Psoas muscle (tissue), 7 donors: ENCODE measurements at regions not wholly inside any gene's neighbourhood (a gene's known extent, or its start where the extent isn't known, plus 50 kb on each side); places are given as distances from the start of the nearest gene placed in this dataset.
A peak's percentile ranks its signal among the peaks of the same experiment; 100 is the strongest.

Source experiments
- ATAC-seq, 4 donors: fragments of 200-7000 bp; cut with Tn5 transposase; one replicate each; pipeline ENCODE4 v1.9.1; 2020; ENCODE audit warnings: moderate library complexity in 3 of 4, mild to moderate bottlenecking in 2 of 4
- DNase-seq, 2 donors: peaks; one replicate each; pipeline ENCODE4 v3.0.0-alpha.2; 2020
- H3K27ac ChIP-seq: fragments of 200-600 bp; one replicate; pipeline ENCODE4 v1.8.0; 2022
- H3K27me3 ChIP-seq, 3 donors: fragments of 200-600 bp in 1 of 3; one replicate each; pipeline versions ENCODE4 v1.6.1 to v1.8.0; 2013 to 2022; ENCODE audit warnings: low read length in 2 of 3, mild to moderate bottlenecking in 2 of 3, moderate library complexity in 1 of 3; ENCODE audit not compliant: insufficient read depth in 3 of 3
- H3K36me3 ChIP-seq, 2 donors: fragments of 200-600 bp in 1 of 2; one replicate each; pipeline versions ENCODE4 v1.6.1 to v1.8.0; 2013 to 2022; ENCODE audit warnings: low read depth in 1 of 2, mild to moderate bottlenecking in 1 of 2, moderate library complexity in 1 of 2; ENCODE audit not compliant: insufficient read depth in 1 of 2
- H3K4me1 ChIP-seq: fragments of 200-600 bp; one replicate; pipeline ENCODE4 v1.8.0; 2022
- H3K4me3 ChIP-seq: fragments of 200-600 bp; one replicate; pipeline ENCODE4 v1.8.0; 2022; ENCODE audit warnings: mild to moderate bottlenecking
- H3K9me3 ChIP-seq: fragments of 200-600 bp; one replicate; pipeline ENCODE4 v1.8.0; 2022
- WGBS, 3 donors: extraction: QIAGEN DNeasy Blood & Tissue Kit; methylation state at CpG; one replicate each; pipeline versions ENCODE4 v1.1.6 to v1.1.7; 2013; 5-methylcytosine and 5-hydroxymethylcytosine counted together
- intact Hi-C, 2 donors: fragments of 100-400 bp; cut with DNase I; formaldehyde crosslinking; loops; one replicate each; pipeline versions ENCODE4 v1.11.0 to v1.14.2; 2022
- TF ChIP-seq, protein P1 (sequence below): fragments of 200-600 bp; IDR thresholded peaks from one replicate; pipeline ENCODE4 v1.8.0; 2022; ENCODE audit warnings: antibody characterized with exemption
- donor health status: healthy with polysubstance abuse.
- donor health status: DM: no; HTN: no; CAD: no; lungs with moderate emphysema.
- donor health status: Bipolar disorder and iron deficiency.
- donor health status: healthy.
- donor health status: DM: yes; HTN: yes; CAD: no.
- donor health status: DM: no; HTN: no; CAD: no.
- donor health status: DM: yes; HTN: yes; CAD: no.

DNA sequence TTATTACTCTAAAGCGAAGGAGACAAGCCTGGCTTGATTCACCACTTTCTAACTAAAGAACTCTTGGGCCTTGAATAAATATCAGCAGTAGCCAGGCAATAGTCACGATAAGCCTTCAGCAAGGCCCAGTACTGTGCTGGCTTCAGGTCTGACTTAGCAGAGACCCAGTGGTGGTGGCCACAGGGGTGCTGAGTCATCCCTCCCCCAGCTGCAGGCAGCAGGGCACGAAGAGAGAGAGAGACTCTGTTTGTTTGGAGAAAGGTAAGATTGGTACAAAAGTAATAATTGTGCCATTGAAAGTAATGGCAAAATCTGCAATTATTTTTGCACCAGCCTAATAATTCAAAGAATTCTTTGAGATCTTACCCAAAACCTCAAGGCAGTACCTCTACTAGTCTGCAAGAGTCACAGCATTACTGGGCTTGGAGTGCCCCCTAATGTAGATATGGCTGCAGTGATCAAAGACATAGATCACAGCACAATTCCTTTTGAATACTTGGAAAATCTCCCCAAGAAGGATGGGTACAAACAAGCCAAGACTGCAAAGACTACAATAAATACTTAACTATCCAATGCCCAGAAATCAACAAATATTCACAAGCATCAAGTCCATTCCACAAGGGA, 159.5 kb upstream of the USP38 start:
- WGBS, 3 donors: 76 to 88% (median 77%) methylated on average over 3 of the region's 3 CpGs
- Histone ChIP-seq H3K9me3 (peaks cover 1% of the 10 kb centered on the region), H3K4me1 (no peaks in the 10 kb centered on the region), H3K36me3 (no peaks in the 10 kb centered on the region), H3K27ac (no peak overlapping the region), H3K27me3 (no peaks in the 10 kb centered on the region), H3K4me3 (no peak overlapping the region)
- ATAC-seq: peak in 1 of 4 donors; percentile 56
- intact Hi-C loops: loop anchor here (10.0 kb wide), 1 partner anchor 140 kb away; no protein-coding TSS in a partner anchor
- DNase-seq: no peak
- TF ChIP-seq, protein P1, sequence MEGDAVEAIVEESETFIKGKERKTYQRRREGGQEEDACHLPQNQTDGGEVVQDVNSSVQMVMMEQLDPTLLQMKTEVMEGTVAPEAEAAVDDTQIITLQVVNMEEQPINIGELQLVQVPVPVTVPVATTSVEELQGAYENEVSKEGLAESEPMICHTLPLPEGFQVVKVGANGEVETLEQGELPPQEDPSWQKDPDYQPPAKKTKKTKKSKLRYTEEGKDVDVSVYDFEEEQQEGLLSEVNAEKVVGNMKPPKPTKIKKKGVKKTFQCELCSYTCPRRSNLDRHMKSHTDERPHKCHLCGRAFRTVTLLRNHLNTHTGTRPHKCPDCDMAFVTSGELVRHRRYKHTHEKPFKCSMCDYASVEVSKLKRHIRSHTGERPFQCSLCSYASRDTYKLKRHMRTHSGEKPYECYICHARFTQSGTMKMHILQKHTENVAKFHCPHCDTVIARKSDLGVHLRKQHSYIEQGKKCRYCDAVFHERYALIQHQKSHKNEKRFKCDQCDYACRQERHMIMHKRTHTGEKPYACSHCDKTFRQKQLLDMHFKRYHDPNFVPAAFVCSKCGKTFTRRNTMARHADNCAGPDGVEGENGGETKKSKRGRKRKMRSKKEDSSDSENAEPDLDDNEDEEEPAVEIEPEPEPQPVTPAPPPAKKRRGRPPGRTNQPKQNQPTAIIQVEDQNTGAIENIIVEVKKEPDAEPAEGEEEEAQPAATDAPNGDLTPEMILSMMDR: peak; percentile 33

DNA sequence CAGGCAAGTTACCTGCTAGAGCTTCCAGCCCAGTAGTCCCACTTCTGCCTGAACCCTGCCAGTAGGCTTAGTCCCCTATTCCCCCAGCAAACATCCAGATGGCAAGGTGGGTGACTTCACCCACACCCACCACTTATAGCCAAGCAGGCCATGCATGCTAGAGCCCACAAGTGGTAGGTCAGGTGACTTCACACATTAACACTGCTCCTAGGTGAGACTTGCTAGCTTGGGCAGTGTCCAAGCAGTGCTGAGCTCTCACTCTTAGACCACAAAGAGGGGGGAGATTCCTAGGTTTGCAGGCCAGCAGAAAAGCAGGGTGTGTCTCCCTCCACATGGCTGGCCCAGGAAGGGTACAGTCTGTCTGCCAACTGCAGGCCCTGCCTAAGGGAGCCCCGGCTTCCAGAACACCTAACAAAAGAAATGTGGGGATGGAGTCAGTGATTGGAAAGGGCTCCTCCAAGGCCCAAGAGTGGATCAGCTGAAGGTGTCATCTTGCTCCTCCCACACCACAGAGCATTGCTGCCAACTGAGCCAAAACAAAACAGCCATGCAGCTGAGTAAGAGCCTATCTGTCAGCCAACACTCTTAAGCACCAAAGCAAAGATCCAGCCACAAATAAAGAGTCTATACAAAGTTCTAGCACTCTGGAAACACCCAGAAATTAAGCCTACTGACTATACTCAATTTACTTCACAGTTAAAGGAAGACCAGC, 158.1 kb upstream of the USP38 start:
- no peaks in the 10 kb centered on the region for H3K27me3 ChIP-seq
- no peak overlapping the region for H3K4me3 ChIP-seq
- intact Hi-C loops: loop anchor here (10.0 kb wide), 1 partner anchor 142 kb away; no protein-coding TSS in a partner anchor
- DNase-seq: no peak
- 67 to 75% (median 67%) methylated on average over 1 of the region's 1 CpG for WGBS, 3 donors
- ATAC-seq: no peak
- no peaks in the 10 kb centered on the region for H3K36me3 ChIP-seq
- H3K4me1 ChIP-seq: no peaks in the 10 kb centered on the region
- TF ChIP-seq, protein P1: no peak
- peaks cover 4% of the 10 kb centered on the region for H3K9me3 ChIP-seq
- H3K27ac ChIP-seq: no peak overlapping the region

DNA sequence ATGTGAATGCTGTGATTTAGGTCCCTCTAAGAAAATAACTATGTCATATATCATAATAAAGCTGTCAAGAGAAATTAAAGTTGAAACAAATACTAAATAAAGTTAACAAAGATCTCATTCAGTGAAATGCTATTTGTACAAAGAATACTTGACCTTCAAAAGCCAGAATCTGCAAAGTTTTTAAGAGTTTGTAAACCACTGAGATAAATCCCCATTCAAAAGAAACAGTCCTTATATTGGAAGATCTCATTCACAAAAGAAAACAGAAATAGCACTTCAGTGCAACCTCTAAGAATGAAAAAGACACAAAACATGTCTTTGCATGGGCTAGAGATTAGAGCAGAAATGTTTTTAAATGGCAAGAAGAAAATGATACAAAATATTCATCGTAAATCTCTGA, 149.1 kb upstream of the USP38 start:
- H3K27me3 ChIP-seq: no peaks in the 10 kb centered on the region
- DNase-seq: no peak
- TF ChIP-seq, protein P1: no peak
- no peaks in the 10 kb centered on the region for H3K9me3 ChIP-seq
- no peak overlapping the region for H3K4me3 ChIP-seq
- H3K27ac ChIP-seq: no peak overlapping the region
- ATAC-seq: no peak
- H3K4me1 ChIP-seq: no peaks in the 10 kb centered on the region
- H3K36me3 ChIP-seq: no peaks in the 10 kb centered on the region
- intact Hi-C loops: no loop called here
- 81 to 96% (median 92%) methylated on average over 1 of the region's 1 CpG for WGBS, 3 donors

DNA sequence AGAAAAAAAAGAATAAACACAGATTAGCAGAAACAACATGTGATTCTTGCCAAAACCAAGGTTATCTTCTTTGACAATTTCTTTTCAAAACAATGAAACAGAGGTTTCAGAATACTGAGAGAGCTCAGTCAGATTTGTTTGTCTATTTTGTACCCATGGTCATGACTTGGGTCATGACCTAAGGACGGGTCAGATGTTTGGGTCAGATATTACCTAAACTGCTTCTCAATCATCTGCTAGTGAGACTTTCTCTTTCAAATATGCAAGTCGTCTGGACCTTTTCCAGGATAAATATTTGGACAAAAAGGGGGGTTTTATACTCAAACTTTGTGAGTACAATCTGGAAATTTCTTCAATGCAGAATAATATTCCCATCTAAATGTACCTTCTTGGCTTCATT, 148.3 kb upstream of the USP38 start:
- Histone ChIP-seq H3K36me3 (no peaks in the 10 kb centered on the region), H3K4me1 (no peaks in the 10 kb centered on the region), H3K27ac (no peak overlapping the region), H3K4me3 (no peak overlapping the region), H3K27me3 (no peaks in the 10 kb centered on the region), H3K9me3 (no peaks in the 10 kb centered on the region)
- DNase-seq (no peak), ATAC-seq (no peak)
- 47 to 68% (median 56%) methylated on average over 2 of the region's 2 CpGs for WGBS, 3 donors
- intact Hi-C loops: no loop called here
- TF ChIP-seq, protein P1: no peak
